GM12878 (cell line): ENCODE measurements at regions not wholly inside any gene's neighbourhood (a gene's known extent, or its start where the extent isn't known, plus 50 kb on each side); places are given as distances from the start of the nearest gene placed in this dataset.

Experiments used
- ATAC-seq: fragments of 200-7000 bp; cut with Tn5 transposase; 3 replicates; pipeline ENCODE4 v1.9.1; 2020; ENCODE audit warnings: mild to moderate bottlenecking, moderate library complexity
- BruUV-seq: library from RNA; stranded (reverse); fragments of 400-500 nt; replicated peaks from 2 replicates; lab custom pipeline; 2021; lab: Mats Ljungman, UMichigan
- CTCF ChIA-PET: fragments of 300-600 bp; sonication (Branson Sonifier 250); formaldehyde crosslinking; extraction: SDS; loops from one replicate; lab custom pipeline; 2021; ENCODE audit warnings: inconsistent platforms; lab: Yijun Ruan, JAX
- POLR2A ChIA-PET: fragments of 350-600 bp; formaldehyde crosslinking; extraction: SDS; loops from one replicate; lab custom pipeline; 2021; ENCODE audit warnings: inconsistent platforms; lab: Charles Lee
- RAD21 ChIA-PET: fragments of 300-600 bp; sonication (Branson Sonifier 250); formaldehyde crosslinking; loops from one replicate; lab custom pipeline; 2023; ENCODE audit warnings: antibody characterized with exemption; ENCODE audit not compliant: unreplicated experiment; lab: Charles Lee
- SMC1A ChIA-PET: fragments of 300-600 bp; sonication (Branson Sonifier 250); formaldehyde crosslinking; loops from one replicate; lab custom pipeline; 2023; ENCODE audit not compliant: unreplicated experiment, uncharacterized antibody; lab: Charles Lee
- DNase-seq: peaks from one replicate; pipeline ENCODE4 v3.0.0-alpha.2; 2011; ENCODE audit warnings: low read depth, low spot score
- FAIRE-seq: peaks from 3 replicates; lab custom pipeline; 2011; peaks lifted over from hg19 to GRCh38; lab: Jason Lieb, UNC
- H2AFZ ChIP-seq: 2 replicates; pipeline ENCODE4 v1.6.0; 2011; ENCODE audit warnings: low read depth, low read length, control low read depth; ENCODE audit not compliant: control insufficient read depth
- H3K27ac ChIP-seq: 2 replicates; pipeline ENCODE4 v1.5.1; 2011; ENCODE audit warnings: control low read depth; ENCODE audit not compliant: control insufficient read depth, insufficient read depth
- H3K27me3 ChIP-seq, 2 experiments: replicated peaks in 1 of 2; 2 replicates each; pipeline versions ENCODE4 v1.6.0 to v1.6.1; 2011; ENCODE audit warnings: low read length in 1 of 2; ENCODE audit not compliant: control insufficient read depth in 2 of 2, insufficient read depth in 2 of 2
- H3K36me3 ChIP-seq, 2 experiments: 2 replicates each; pipeline ENCODE4 v1.5.1; 2011; ENCODE audit warnings: low read length in 1 of 2; ENCODE audit not compliant: control insufficient read depth in 2 of 2, insufficient read depth in 2 of 2
- H3K4me1 ChIP-seq: 2 replicates; pipeline ENCODE4 v1.6.1; 2011; ENCODE audit warnings: mild to moderate bottlenecking, low read length, moderate library complexity, mixed read lengths; ENCODE audit not compliant: control insufficient read depth, insufficient read depth
- H3K4me2 ChIP-seq: 2 replicates; pipeline ENCODE4 v1.6.0; 2011; ENCODE audit warnings: control low read depth; ENCODE audit not compliant: control insufficient read depth, insufficient read depth
- H3K4me3 ChIP-seq: fragments of 200-600 bp; sonication (generic); 2 replicates; pipeline ENCODE4 v1.5.1; 2016
- H3K79me2 ChIP-seq: 2 replicates; pipeline ENCODE4 v1.6.0; 2011; ENCODE audit warnings: low read length; ENCODE audit not compliant: control insufficient read depth, insufficient read depth
- H3K9ac ChIP-seq: 2 replicates; pipeline ENCODE4 v1.8.0; 2011; ENCODE audit warnings: low read length, control low read depth, mixed read lengths; ENCODE audit not compliant: control insufficient read depth, insufficient read depth
- H3K9me3 ChIP-seq: replicated peaks from 3 replicates; pipeline ENCODE4 v1.5.1; 2011; ENCODE audit warnings: mild to moderate bottlenecking, low read length; ENCODE audit not compliant: control insufficient read depth, insufficient read depth
- H4K20me1 ChIP-seq: 2 replicates; pipeline ENCODE4 v1.6.0; 2011; ENCODE audit not compliant: control insufficient read depth, insufficient read depth
- CBX3 ChIP-seq: fragments of 200-600 bp; sonication (generic); IDR thresholded peaks from 2 replicates; pipeline ENCODE4 v1.6.1; 2016; ENCODE audit warnings: low read depth, borderline replicate concordance
- CEBPB ChIP-seq, 2 experiments: fragments of 150-350 bp in 1 of 2; IDR thresholded peaks; 2 replicates each; pipeline ENCODE4 v1.6.1; 2012 to 2014; ENCODE audit warnings: low read depth in 2 of 2, low read length in 2 of 2, borderline replicate concordance in 1 of 2, inconsistent platforms in 1 of 2
- CHD1 ChIP-seq: IDR thresholded peaks from 2 replicates; pipeline ENCODE4 v1.6.1; 2012; ENCODE audit warnings: low read depth, low read length, improper control_type of control experiment
- EP300 ChIP-seq, 2 experiments: fragments of 150-350 bp in 1 of 2; IDR thresholded peaks; 2 replicates each; pipeline ENCODE4 v1.6.1; 2011 to 2012; ENCODE audit warnings: low read depth in 2 of 2, low read length in 2 of 2, borderline replicate concordance in 1 of 2, improper control_type of control experiment in 1 of 2, inconsistent platforms in 1 of 2; ENCODE audit not compliant: control insufficient read depth in 1 of 2
- EZH2 ChIP-seq: IDR thresholded peaks from 2 replicates; pipeline ENCODE4 v1.6.1; 2012; ENCODE audit warnings: low read depth, mild to moderate bottlenecking, control low read depth, inconsistent platforms, low read length, borderline replicate concordance; ENCODE audit not compliant: control insufficient read depth
- GABPA ChIP-seq: IDR thresholded peaks from 2 replicates; pipeline ENCODE4 v1.6.1; 2014; ENCODE audit warnings: antibody characterized with exemption, low read depth, mild to moderate bottlenecking, inconsistent platforms
- GATAD2B ChIP-seq: fragments of 450-650 bp; conservative IDR thresholded peaks from 2 replicates; pipeline ENCODE4 v1.6.1; 2017; ENCODE audit warnings: low read depth, mild to moderate bottlenecking, moderate library complexity
- HDAC2 ChIP-seq: fragments of 200-600 bp; sonication (generic); IDR thresholded peaks from 2 replicates; pipeline ENCODE4 v1.6.1; 2017
- KAT2A ChIP-seq: conservative IDR thresholded peaks from 2 replicates; pipeline ENCODE4 v1.6.1; 2011; ENCODE audit warnings: low read depth, low read length; ENCODE audit not compliant: control insufficient read depth
- KDM1A ChIP-seq: fragments of 200-600 bp; sonication (generic); IDR thresholded peaks from 2 replicates; pipeline ENCODE4 v1.6.1; 2016; ENCODE audit warnings: borderline replicate concordance
- MTA2 ChIP-seq: fragments of 450-650 bp; IDR thresholded peaks from 2 replicates; pipeline ENCODE4 v1.6.1; 2016; ENCODE audit warnings: low read depth, mild to moderate bottlenecking, moderate library complexity
- NFIC ChIP-seq: IDR thresholded peaks from 2 replicates; pipeline ENCODE4 v1.6.1; 2012; ENCODE audit warnings: low read depth, mild to moderate bottlenecking, inconsistent platforms, low read length, moderate library complexity
- NFXL1 ChIP-seq: fragments of 450-650 bp; IDR thresholded peaks from 2 replicates; pipeline ENCODE4 v1.6.1; 2017; ENCODE audit warnings: antibody characterized with exemption, mild to moderate bottlenecking, borderline replicate concordance
- NR2C1 ChIP-seq: fragments of 450-650 bp; IDR thresholded peaks from 2 replicates; pipeline ENCODE4 v1.6.1; 2017; ENCODE audit warnings: antibody characterized with exemption, mild to moderate bottlenecking, moderate library complexity
- POLR2A ChIP-seq: IDR thresholded peaks from 2 replicates; pipeline ENCODE4 v1.6.1; 2011; ENCODE audit warnings: low read depth, mild to moderate bottlenecking, low read length
- RBBP5 ChIP-seq: fragments of 200-600 bp; sonication (generic); conservative IDR thresholded peaks from 2 replicates; pipeline ENCODE4 v1.6.1; 2016
- SMAD1 ChIP-seq: fragments of 450-650 bp; IDR thresholded peaks from 2 replicates; pipeline ENCODE4 v1.6.1; 2018; ENCODE audit warnings: mild to moderate bottlenecking, low read depth; ENCODE audit not compliant: partially characterized antibody
- SMC3 ChIP-seq: IDR thresholded peaks from 2 replicates; pipeline ENCODE4 v1.6.1; 2011; ENCODE audit warnings: low read length, improper control_type of control experiment, borderline replicate concordance
- SUPT20H ChIP-seq: IDR thresholded peaks from 2 replicates; pipeline ENCODE4 v1.6.1; 2011; ENCODE audit warnings: low read depth, mild to moderate bottlenecking, low read length, moderate library complexity, borderline replicate concordance; ENCODE audit not compliant: control insufficient read depth
- TAF1 ChIP-seq: IDR thresholded peaks from 2 replicates; pipeline ENCODE4 v1.6.1; 2011; ENCODE audit warnings: mild to moderate bottlenecking, low read depth, low read length, borderline replicate concordance
- TARDBP ChIP-seq: IDR thresholded peaks from 2 replicates; pipeline ENCODE4 v1.6.1; 2016; ENCODE audit warnings: borderline replicate concordance
- ZNF24 ChIP-seq: fragments of 450-650 bp; IDR thresholded peaks from 2 replicates; pipeline ENCODE4 v1.6.1; 2017; ENCODE audit warnings: antibody characterized with exemption, mild to moderate bottlenecking
- ZZZ3 ChIP-seq: IDR thresholded peaks from 2 replicates; pipeline ENCODE4 v1.6.1; 2011; ENCODE audit warnings: low read depth; ENCODE audit not compliant: control insufficient read depth, insufficient read length
- WGBS: methylation state at CpG from one replicate; pipeline ENCODE4 v1.1.6; 2016; ENCODE audit warnings: low lambda C conversion rate; ENCODE audit not compliant: insufficient replicate concordance, insufficient coverage; ENCODE audit errors: missing lambda C conversion rate; 5-methylcytosine and 5-hydroxymethylcytosine counted together
- in situ Hi-C: fragments of 300-500 bp; cut with MboI; formaldehyde crosslinking; loops from 9 replicates; pipeline ENCODE4 v1.14.3; 2018; ENCODE audit warnings: mixed read lengths
- intact Hi-C: fragments of 100-400 bp; cut with micrococcal nuclease; formaldehyde crosslinking; loops from one replicate; pipeline ENCODE4 v1.14.2; 2022; ENCODE audit not compliant: unreplicated experiment
- TF ChIP-seq, protein P1 (sequence below): fragments of 450-650 bp; formaldehyde crosslinking; IDR thresholded peaks from 2 replicates; pipeline ENCODE4 v1.5.0; 2022; ENCODE audit warnings: mild to moderate bottlenecking, missing genetic modification characterization

DNA sequence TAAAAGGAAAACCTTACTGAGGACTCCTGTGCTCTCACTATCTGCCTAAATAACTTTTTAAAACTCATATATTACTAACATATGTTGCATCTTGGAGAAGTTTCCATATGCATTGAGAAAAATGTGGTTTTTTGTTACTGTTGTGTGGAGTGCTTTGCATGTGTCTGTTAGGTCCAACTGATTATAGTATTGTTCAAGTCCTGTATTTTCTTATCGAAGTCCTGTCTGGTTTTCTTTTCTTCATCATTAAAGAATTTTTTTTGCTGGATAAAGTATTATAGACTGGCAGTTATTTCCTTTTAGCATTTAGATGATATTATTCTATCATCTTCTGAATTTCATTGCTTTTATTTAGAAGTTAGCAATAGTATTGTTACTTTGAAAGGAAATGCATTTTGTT is 59.5 kb upstream of the ACSM6 start (continued):
- TF ChIP-seq, protein P1, sequence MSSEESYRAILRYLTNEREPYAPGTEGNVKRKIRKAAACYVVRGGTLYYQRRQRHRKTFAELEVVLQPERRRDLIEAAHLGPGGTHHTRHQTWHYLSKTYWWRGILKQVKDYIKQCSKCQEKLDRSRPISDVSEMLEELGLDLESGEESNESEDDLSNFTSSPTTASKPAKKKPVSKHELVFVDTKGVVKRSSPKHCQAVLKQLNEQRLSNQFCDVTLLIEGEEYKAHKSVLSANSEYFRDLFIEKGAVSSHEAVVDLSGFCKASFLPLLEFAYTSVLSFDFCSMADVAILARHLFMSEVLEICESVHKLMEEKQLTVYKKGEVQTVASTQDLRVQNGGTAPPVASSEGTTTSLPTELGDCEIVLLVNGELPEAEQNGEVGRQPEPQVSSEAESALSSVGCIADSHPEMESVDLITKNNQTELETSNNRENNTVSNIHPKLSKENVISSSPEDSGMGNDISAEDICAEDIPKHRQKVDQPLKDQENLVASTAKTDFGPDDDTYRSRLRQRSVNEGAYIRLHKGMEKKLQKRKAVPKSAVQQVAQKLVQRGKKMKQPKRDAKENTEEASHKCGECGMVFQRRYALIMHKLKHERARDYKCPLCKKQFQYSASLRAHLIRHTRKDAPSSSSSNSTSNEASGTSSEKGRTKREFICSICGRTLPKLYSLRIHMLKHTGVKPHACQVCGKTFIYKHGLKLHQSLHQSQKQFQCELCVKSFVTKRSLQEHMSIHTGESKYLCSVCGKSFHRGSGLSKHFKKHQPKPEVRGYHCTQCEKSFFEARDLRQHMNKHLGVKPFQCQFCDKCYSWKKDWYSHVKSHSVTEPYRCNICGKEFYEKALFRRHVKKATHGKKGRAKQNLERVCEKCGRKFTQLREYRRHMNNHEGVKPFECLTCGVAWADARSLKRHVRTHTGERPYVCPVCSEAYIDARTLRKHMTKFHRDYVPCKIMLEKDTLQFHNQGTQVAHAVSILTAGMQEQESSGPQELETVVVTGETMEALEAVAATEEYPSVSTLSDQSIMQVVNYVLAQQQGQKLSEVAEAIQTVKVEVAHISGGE (CRISPR knock-in tag), result no peak
- TF ChIP-seq NFXL1 (no peak), TARDBP (no peak), CHD1 (no peak), MTA2 (no peak), KDM1A (no peak), EZH2 (no peak), NFIC (no peak), POLR2A (no peak)
- TF ChIP-seq, all 136 proteins: peak for 0

GRCh38 chr10:95133997-95134396 is 60.0 kb upstream of the ACSM6 start:
- in situ Hi-C loops (loop anchor here (5.0 kb wide), 2 partner anchors 108 to 228 kb away; no protein-coding TSS in a partner anchor), intact Hi-C loops (loop anchor here (1.0 to 5.0 kb wide), 7 partner anchors 49 to 503 kb away; no protein-coding TSS in a partner anchor)
- H3K4me1 ChIP-seq, result no peaks in the 10 kb centered on the region
- H2AFZ ChIP-seq, result no peak overlapping the region
- no peaks in the 10 kb centered on the region for H4K20me1 ChIP-seq
- no peak overlapping the region for H3K27ac ChIP-seq
- DNase-seq, result no peak
- FAIRE-seq, result no peak
- no peak overlapping the region for H3K4me2 ChIP-seq
- no TSS peak for BruUV-seq
- WGBS, result 66% methylated on average over 2 of the region's 2 CpGs
- ChIA-PET CTCF (interaction anchor here (0.7 to 3.8 kb wide), 15 partner anchors 9 to 360 kb away, joined by 3 to 52 read pairs (median 4); no protein-coding TSS in a partner anchor), POLR2A (no interaction called here), SMC1A (interaction anchor here (0.6 to 2.9 kb wide), 7 partner anchors 110 to 1147 kb away, joined by 3 to 30 read pairs (median 5); no protein-coding TSS in a partner anchor), RAD21 (interaction anchor here (0.7 to 3.9 kb wide), 6 partner anchors 46 to 505 kb away, joined by 4 to 40 read pairs (median 6); no protein-coding TSS in a partner anchor)
- H3K79me2 ChIP-seq, result no peaks in the 10 kb centered on the region
- peak; percentile 30; the same call in 1 of the 3 replicates for ATAC-seq
- H3K9me3 ChIP-seq, result no peaks in the 10 kb centered on the region; the same call in 2 of the 3 replicates
- H3K9ac ChIP-seq, result no peak overlapping the region
- H3K36me3 ChIP-seq, result no peaks in the 10 kb centered on the region
- no peak overlapping the region for H3K4me3 ChIP-seq
- H3K27me3 ChIP-seq, result no peaks in the 10 kb centered on the region
- TF ChIP-seq ZNF24 (no peak), SMC3 (no peak), SUPT20H (no peak), RBBP5 (no peak), KAT2A (no peak), EP300 (IDR thresholded peaks at IDR 0.05; ENCODE audit: borderline replicate concordance in 1 of 2, control insufficient read depth in 1 of 2, low read depth in 2 of 2, low read length in 2 of 2) (no peak), NR2C1 (no peak), GABPA (no peak), TAF1 (no peak), CBX3 (no peak), ZZZ3 (no peak), CEBPB (IDR thresholded peaks at IDR 0.05; ENCODE audit: borderline replicate concordance in 1 of 2, low read depth in 2 of 2, low read length in 2 of 2) (no peak), HDAC2 (no peak), SMAD1 (no peak), GATAD2B (no peak)
